Endothelial cell of umbilical vein (primary cell): ENCODE measurements at regions not wholly inside any gene's neighbourhood (a gene's known extent, or its start where the extent isn't known, plus 50 kb on each side); places are given as distances from the start of the nearest gene placed in this dataset.

ENCODE experiments used
- BruUV-seq: library from RNA; stranded (reverse); fragments of 400-500 nt; replicated peaks from 2 replicates; lab custom pipeline; 2021; lab: Mats Ljungman, UMichigan
- CTCF ChIA-PET: fragments of 300-600, 350-600 bp; sonication (Branson Sonifier 250); formaldehyde crosslinking; loops from one replicate; lab custom pipeline; 2021; ENCODE audit warnings: antibody characterized with exemption, inconsistent platforms; lab: Charles Lee
- POLR2A ChIA-PET: fragments of 300-600, 350-600 bp; sonication (Branson Sonifier 250); formaldehyde crosslinking; loops from one replicate; lab custom pipeline; 2021; ENCODE audit warnings: antibody characterized with exemption, inconsistent platforms; lab: Charles Lee
- DNase-seq: peaks from one replicate; pipeline ENCODE4 v3.0.0-alpha.2; 2011; ENCODE audit warnings: low read depth, low spot score
- FAIRE-seq: peaks from 2 replicates; lab custom pipeline; 2011; peaks lifted over from hg19 to GRCh38; lab: Jason Lieb, UNC
- H2AFZ ChIP-seq: 2 replicates; pipeline ENCODE4 v1.6.0; 2012; ENCODE audit warnings: low read depth, low read length, control low read depth, inconsistent platforms
- H3K27ac ChIP-seq: 2 replicates; pipeline ENCODE4 v1.5.1; 2011; ENCODE audit warnings: low read depth, mild to moderate bottlenecking, control low read depth, low read length, moderate library complexity; ENCODE audit not compliant: insufficient read depth
- H3K27me3 ChIP-seq, 2 experiments: 2 replicates each; pipeline versions ENCODE4 v1.6.0 to v1.6.1; 2011; ENCODE audit warnings: low read length in 2 of 2, mixed read lengths in 1 of 2; ENCODE audit not compliant: control insufficient read depth in 2 of 2, insufficient read depth in 2 of 2
- H3K36me3 ChIP-seq, 2 experiments: 2 replicates in 1 of 2; 3 replicates in 1 of 2; pipeline ENCODE4 v1.5.1; 2011; ENCODE audit warnings: low read length in 2 of 2, mild to moderate bottlenecking in 1 of 2, moderate library complexity in 1 of 2; ENCODE audit not compliant: control insufficient read depth in 2 of 2, insufficient read depth in 2 of 2; ENCODE audit errors: extremely low read depth in 1 of 2
- H3K4me1 ChIP-seq: 3 replicates; pipeline ENCODE4 v1.5.1; 2011; ENCODE audit warnings: mild to moderate bottlenecking, low read length; ENCODE audit not compliant: control insufficient read depth, insufficient read depth; ENCODE audit errors: extremely low read depth
- H3K4me2 ChIP-seq: 2 replicates; pipeline ENCODE4 v1.6.1; 2011; ENCODE audit warnings: low read length, control low read depth, mixed read lengths; ENCODE audit not compliant: insufficient read depth
- H3K4me3 ChIP-seq, 3 experiments: fragments of 200-600 bp in 1 of 3; sonication (generic), shearing (Covaris generic) in 1 of 3; replicated peaks in 1 of 3; 2 replicates each; pipeline ENCODE4 v1.5.1; 2011 to 2016; ENCODE audit warnings: control low read depth in 3 of 3, low read length in 3 of 3, mild to moderate bottlenecking in 2 of 3, inconsistent platforms in 1 of 3, low read depth in 1 of 3, moderate library complexity in 1 of 3; ENCODE audit not compliant: insufficient read depth in 1 of 3
- H3K79me2 ChIP-seq: 2 replicates; pipeline ENCODE4 v1.6.0; 2012; ENCODE audit warnings: low read length, inconsistent platforms; ENCODE audit not compliant: control insufficient read depth, insufficient read depth
- H3K9ac ChIP-seq: replicated peaks from 2 replicates; pipeline ENCODE3; 2011; ENCODE audit warnings: low read length, control low read depth; ENCODE audit not compliant: insufficient read depth; ENCODE audit errors: extremely low read depth
- H3K9me1 ChIP-seq: replicated peaks from 3 replicates; pipeline ENCODE4 v1.6.0; 2011; ENCODE audit warnings: mild to moderate bottlenecking, low read length; ENCODE audit not compliant: control insufficient read depth, insufficient read depth; ENCODE audit errors: extremely low read depth
- H3K9me3 ChIP-seq: replicated peaks from 2 replicates; pipeline ENCODE4 v1.5.1; 2012; ENCODE audit warnings: low read length, inconsistent platforms; ENCODE audit not compliant: control insufficient read depth, insufficient read depth
- H4K20me1 ChIP-seq: replicated peaks from 2 replicates; pipeline ENCODE3; 2011; ENCODE audit warnings: mild to moderate bottlenecking, low read length; ENCODE audit not compliant: control insufficient read depth, insufficient read depth; ENCODE audit errors: extremely low read depth
- EZH2 ChIP-seq: IDR thresholded peaks from 2 replicates; pipeline ENCODE4 v1.6.1; 2012; ENCODE audit warnings: borderline replicate concordance, low read depth, mild to moderate bottlenecking, moderate library complexity, low read length, inconsistent platforms; ENCODE audit not compliant: severe bottlenecking
- FOS ChIP-seq: IDR thresholded peaks from 2 replicates; pipeline ENCODE4 v1.6.1; 2011; ENCODE audit warnings: mild to moderate bottlenecking, low read length, moderate library complexity, borderline replicate concordance; ENCODE audit not compliant: insufficient read depth
- GATA2 ChIP-seq: IDR thresholded peaks from 2 replicates; pipeline ENCODE4 v1.7.0; 2011; ENCODE audit warnings: low read depth, mild to moderate bottlenecking, moderate library complexity, mixed read lengths, low read length; ENCODE audit not compliant: insufficient read length, insufficient read depth
- JUN ChIP-seq: IDR thresholded peaks from 2 replicates; pipeline ENCODE4 v1.6.1; 2011; ENCODE audit warnings: borderline replicate concordance, low read depth; ENCODE audit not compliant: insufficient read length, insufficient read depth
- MYC ChIP-seq: IDR thresholded peaks from one replicate; pipeline ENCODE4 v1.6.1; 2011; ENCODE audit warnings: mild to moderate bottlenecking, low read depth, low read length
- POLR2A ChIP-seq: IDR thresholded peaks from 2 replicates; pipeline ENCODE4 v1.6.1; 2012; ENCODE audit warnings: low read depth, mild to moderate bottlenecking, control low read depth, low read length
- POLR2AphosphoS5 ChIP-seq: IDR thresholded peaks from 2 replicates; pipeline ENCODE4 v1.6.1; 2012; ENCODE audit warnings: low read depth, mild to moderate bottlenecking, control low read depth, low read length, moderate library complexity; ENCODE audit not compliant: insufficient read depth
- dilution Hi-C: fragments of 300-500 bp; cut with MboI; formaldehyde crosslinking; loops from one replicate; pipeline ENCODE4 v1.15.0; 2019; ENCODE audit warnings: low sequenced_read_pairs; ENCODE audit not compliant: extremely low pct_ligation_motif_present
- intact Hi-C: fragments of 100-400 bp; cut with micrococcal nuclease; formaldehyde crosslinking; loops from one replicate; pipeline ENCODE4 v1.10.0; 2022
- TF ChIP-seq, protein P1 (sequence below): IDR thresholded peaks from 2 replicates; pipeline ENCODE4 v1.6.1; 2011; ENCODE audit not compliant: insufficient read depth, insufficient read length
- TF ChIP-seq, protein P2 (sequence below), 2 donors: IDR thresholded peaks; 1 replicate in 1 of 2; 2 replicates in 1 of 2; pipeline ENCODE4 v1.5.1; 2011; ENCODE audit warnings: low read length in 2 of 2, mild to moderate bottlenecking in 2 of 2, moderate library complexity in 2 of 2, control low read depth in 1 of 2, inconsistent platforms in 1 of 2, low read depth in 1 of 2; ENCODE audit not compliant: insufficient read depth in 1 of 2; ENCODE audit errors: extremely low read depth in 1 of 2

DNA sequence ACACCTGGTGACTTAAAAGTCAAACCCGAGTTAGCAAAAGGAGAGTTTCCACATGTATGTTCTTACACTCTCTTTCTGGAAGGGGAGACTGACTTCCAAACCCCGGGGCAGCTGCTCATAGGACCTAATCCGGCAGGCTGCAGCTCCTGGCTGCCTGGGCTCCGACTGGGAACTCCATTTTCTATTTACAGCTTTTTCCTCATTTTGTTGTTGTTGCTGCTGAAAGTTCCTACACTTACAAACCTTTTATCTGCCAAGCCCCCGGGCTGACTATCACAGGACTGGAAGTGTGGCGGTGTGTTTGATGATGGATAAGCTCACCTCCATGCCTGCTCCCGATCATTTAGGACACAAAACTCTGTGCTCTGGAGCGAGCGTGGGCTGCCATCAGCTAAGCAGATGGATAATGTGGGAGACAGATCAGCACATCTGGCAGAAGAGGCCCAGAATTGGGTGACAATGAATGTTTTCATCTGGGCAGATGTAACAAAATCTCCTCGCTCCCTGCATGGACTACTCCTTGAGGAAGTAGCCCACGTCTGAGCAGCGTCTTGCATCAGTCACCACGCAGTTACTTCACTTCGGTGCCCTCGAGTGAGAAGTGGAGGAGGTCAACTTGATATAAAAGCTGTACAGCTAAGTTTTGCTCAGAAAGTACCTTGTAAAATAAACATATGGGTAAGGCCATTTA, 114.4 kb upstream of the COPS8 start:
- H3K27ac ChIP-seq: no peak overlapping the region
- H3K79me2 ChIP-seq: no peaks in the 10 kb centered on the region
- CTCF ChIA-PET: no interaction called here
- H3K27me3 ChIP-seq: no peaks in the 10 kb centered on the region
- DNase-seq: no peak
- H3K36me3 ChIP-seq: no peaks in the 10 kb centered on the region
- no peak overlapping the region for H3K9ac ChIP-seq
- dilution Hi-C loops: no loop called here
- H4K20me1 ChIP-seq: no peaks in the 10 kb centered on the region
- FAIRE-seq: no peak
- BruUV-seq: no TSS peak
- H3K4me2 ChIP-seq: no peak overlapping the region
- TF ChIP-seq MYC (no peak), POLR2A (no peak), JUN (no peak), POLR2AphosphoS5 (no peak), GATA2 (no peak), EZH2 (no peak)
- POLR2A ChIA-PET: no interaction called here
- H3K9me3 ChIP-seq: no peaks in the 10 kb centered on the region
- intact Hi-C loops: no loop called here
- no peaks in the 10 kb centered on the region for H3K9me1 ChIP-seq
- H3K4me3 ChIP-seq: no peak overlapping the region
- H2AFZ ChIP-seq: no peak overlapping the region
- peaks cover 4% of the 10 kb centered on the region for H3K4me1 ChIP-seq

DNA sequence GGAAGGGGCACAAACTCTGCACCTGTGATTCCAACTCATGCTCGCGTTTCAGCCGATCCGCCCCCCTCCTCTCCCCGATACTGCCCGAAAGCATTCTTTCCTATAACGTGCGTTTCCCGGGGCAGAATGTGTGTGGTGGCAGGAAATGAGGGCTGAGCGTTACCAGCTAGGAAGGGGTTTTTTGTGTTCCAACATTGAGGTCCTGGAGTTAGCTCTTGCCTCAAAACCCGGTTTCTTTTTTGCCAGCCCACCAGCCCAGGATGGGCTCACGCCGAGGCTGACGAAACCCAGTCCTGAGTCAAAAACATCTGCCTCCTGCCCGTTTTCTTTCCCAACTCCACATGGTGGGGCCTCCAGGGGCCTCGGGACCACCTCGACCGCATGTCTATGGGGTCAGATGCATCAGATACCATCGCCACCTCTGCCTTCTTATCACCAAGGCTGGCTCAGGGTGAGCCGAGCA, 113.7 kb upstream of the COPS8 start:
- Histone ChIP-seq H3K4me3 (no peak overlapping the region), H3K27me3 (no peaks in the 10 kb centered on the region), H3K9me1 (no peaks in the 10 kb centered on the region), H3K9ac (no peak overlapping the region), H3K79me2 (no peaks in the 10 kb centered on the region), H3K27ac (no peak overlapping the region), H4K20me1 (no peaks in the 10 kb centered on the region), H2AFZ (no peak overlapping the region), H3K36me3 (no peaks in the 10 kb centered on the region), H3K4me1 (peaks cover 4% of the 10 kb centered on the region), H3K9me3 (no peaks in the 10 kb centered on the region), H3K4me2 (no peak overlapping the region)
- ChIA-PET CTCF (no interaction called here), POLR2A (no interaction called here)
- BruUV-seq: no TSS peak
- dilution Hi-C loops: no loop called here
- intact Hi-C loops: no loop called here
- TF ChIP-seq GATA2 (no peak), POLR2A (no peak), FOS (no peak), MYC (no peak), JUN (no peak)
- TF ChIP-seq, protein P1, sequence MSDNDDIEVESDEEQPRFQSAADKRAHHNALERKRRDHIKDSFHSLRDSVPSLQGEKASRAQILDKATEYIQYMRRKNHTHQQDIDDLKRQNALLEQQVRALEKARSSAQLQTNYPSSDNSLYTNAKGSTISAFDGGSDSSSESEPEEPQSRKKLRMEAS: no peak
- TF ChIP-seq, protein P2, sequence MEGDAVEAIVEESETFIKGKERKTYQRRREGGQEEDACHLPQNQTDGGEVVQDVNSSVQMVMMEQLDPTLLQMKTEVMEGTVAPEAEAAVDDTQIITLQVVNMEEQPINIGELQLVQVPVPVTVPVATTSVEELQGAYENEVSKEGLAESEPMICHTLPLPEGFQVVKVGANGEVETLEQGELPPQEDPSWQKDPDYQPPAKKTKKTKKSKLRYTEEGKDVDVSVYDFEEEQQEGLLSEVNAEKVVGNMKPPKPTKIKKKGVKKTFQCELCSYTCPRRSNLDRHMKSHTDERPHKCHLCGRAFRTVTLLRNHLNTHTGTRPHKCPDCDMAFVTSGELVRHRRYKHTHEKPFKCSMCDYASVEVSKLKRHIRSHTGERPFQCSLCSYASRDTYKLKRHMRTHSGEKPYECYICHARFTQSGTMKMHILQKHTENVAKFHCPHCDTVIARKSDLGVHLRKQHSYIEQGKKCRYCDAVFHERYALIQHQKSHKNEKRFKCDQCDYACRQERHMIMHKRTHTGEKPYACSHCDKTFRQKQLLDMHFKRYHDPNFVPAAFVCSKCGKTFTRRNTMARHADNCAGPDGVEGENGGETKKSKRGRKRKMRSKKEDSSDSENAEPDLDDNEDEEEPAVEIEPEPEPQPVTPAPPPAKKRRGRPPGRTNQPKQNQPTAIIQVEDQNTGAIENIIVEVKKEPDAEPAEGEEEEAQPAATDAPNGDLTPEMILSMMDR (IDR thresholded peaks at IDR 0.05; ENCODE audit: extremely low read depth in 1 of 2, insufficient read depth in 1 of 2, low read depth in 1 of 2, low read length in 2 of 2): no peak
- FAIRE-seq: no peak
- no peak for DNase-seq
